IMR-90 (cell line): ENCODE measurements at regions not wholly inside any gene's neighbourhood (a gene's known extent, or its start where the extent isn't known, plus 50 kb on each side); places are given as distances from the start of the nearest gene placed in this dataset.

Experiments used
- ATAC-seq: fragments of 200-7000 bp; cut with Tn5 transposase; 2 replicates; pipeline ENCODE4 v1.9.1; 2020; ENCODE audit warnings: low read depth, mild to moderate bottlenecking, moderate library complexity
- BruUV-seq: library from RNA; stranded (reverse); fragments of 400-500 nt; replicated peaks from 2 replicates; lab custom pipeline; 2021; lab: Mats Ljungman, UMichigan
- CTCF ChIA-PET: fragments of 300-600 bp; formaldehyde crosslinking; extraction: SDS; loops from one replicate; lab custom pipeline; 2021; ENCODE audit warnings: antibody characterized with exemption; lab: Yijun Ruan, JAX
- POLR2A ChIA-PET: fragments of 300-600 bp; sonication (Branson Sonifier 250); formaldehyde crosslinking; loops from one replicate; lab custom pipeline; 2022; ENCODE audit warnings: antibody characterized with exemption; ENCODE audit not compliant: unreplicated experiment; lab: Charles Lee
- DNase-seq: peaks from one replicate; pipeline ENCODE4 v3.0.0; 2013
- H2AFZ ChIP-seq: replicated peaks from 2 replicates; pipeline ENCODE3; 2013; ENCODE audit warnings: low read length, mild to moderate bottlenecking; ENCODE audit not compliant: poor library complexity
- H2AK5ac ChIP-seq: 2 replicates; pipeline ENCODE4 v1.6.1; 2013; ENCODE audit warnings: low read depth, low read length, inconsistent platforms
- H2AK9ac ChIP-seq: replicated peaks from 2 replicates; pipeline ENCODE3; 2013; ENCODE audit warnings: mild to moderate bottlenecking, low read depth, low read length, moderate library complexity; ENCODE audit not compliant: poor library complexity
- H2BK120ac ChIP-seq: 2 replicates; pipeline ENCODE4 v1.6.1; 2013; ENCODE audit warnings: low read depth, low read length, inconsistent platforms
- H2BK15ac ChIP-seq: 3 replicates; pipeline ENCODE4 v1.6.1; 2013; ENCODE audit warnings: low read depth, low read length, inconsistent platforms
- H2BK20ac ChIP-seq: 2 replicates; pipeline ENCODE4 v1.6.1; 2013; ENCODE audit warnings: low read depth, mild to moderate bottlenecking, inconsistent platforms, low read length, moderate library complexity
- H2BK5ac ChIP-seq: 2 replicates; pipeline ENCODE4 v1.6.1; 2013; ENCODE audit warnings: mild to moderate bottlenecking, low read depth, low read length, inconsistent platforms; ENCODE audit not compliant: poor library complexity, severe bottlenecking
- H3K14ac ChIP-seq: replicated peaks from 2 replicates; pipeline ENCODE4 v1.6.1; 2013; ENCODE audit warnings: low read depth, low read length, inconsistent platforms
- H3K18ac ChIP-seq: 2 replicates; pipeline ENCODE4 v1.6.1; 2013; ENCODE audit warnings: low read depth, low read length, control low read depth
- H3K23ac ChIP-seq: 2 replicates; pipeline ENCODE4 v1.6.1; 2013; ENCODE audit warnings: low read depth, low read length, inconsistent platforms
- H3K27ac ChIP-seq: 2 replicates; pipeline ENCODE4 v1.5.1; 2013; ENCODE audit warnings: mild to moderate bottlenecking, control low read depth, low read length; ENCODE audit not compliant: insufficient read depth
- H3K27me3 ChIP-seq: 2 replicates; pipeline ENCODE4 v1.6.1; 2013; ENCODE audit warnings: low read length; ENCODE audit not compliant: control insufficient read depth, insufficient read depth
- H3K36me3 ChIP-seq: 2 replicates; pipeline ENCODE4 v1.6.1; 2013; ENCODE audit warnings: low read length, mixed read lengths; ENCODE audit not compliant: control insufficient read depth, insufficient read depth
- H3K4ac ChIP-seq: 2 replicates; pipeline ENCODE4 v1.6.1; 2013; ENCODE audit warnings: low read depth, low read length, inconsistent platforms
- H3K4me1 ChIP-seq: 2 replicates; pipeline ENCODE4 v1.6.1; 2013; ENCODE audit warnings: low read length, mixed read lengths; ENCODE audit not compliant: control insufficient read depth, insufficient read depth
- H3K4me2 ChIP-seq: 2 replicates; pipeline ENCODE4 v1.6.1; 2013; ENCODE audit warnings: low read depth, mild to moderate bottlenecking, control low read depth, low read length, moderate library complexity
- H3K4me3 ChIP-seq: 2 replicates; pipeline ENCODE4 v1.5.1; 2013; ENCODE audit warnings: low read depth, mild to moderate bottlenecking, control low read depth, low read length, moderate library complexity; ENCODE audit not compliant: insufficient read depth
- H3K56ac ChIP-seq: 2 replicates; pipeline ENCODE4 v1.6.1; 2013; ENCODE audit warnings: low read length, inconsistent platforms; ENCODE audit not compliant: insufficient read depth; ENCODE audit errors: extremely low read depth
- H3K79me1 ChIP-seq, 2 experiments: 2 replicates each; pipeline ENCODE4 v1.6.1; 2013; ENCODE audit warnings: low read length in 2 of 2, inconsistent platforms in 1 of 2, low read depth in 1 of 2
- H3K9ac ChIP-seq: 2 replicates; pipeline ENCODE4 v1.6.1; 2013; ENCODE audit warnings: low read depth, low read length, control low read depth
- H3K9me1 ChIP-seq: 2 replicates; pipeline ENCODE4 v1.6.1; 2013; ENCODE audit warnings: low read length, inconsistent platforms; ENCODE audit not compliant: insufficient read depth
- H3K9me3 ChIP-seq: 2 replicates; pipeline ENCODE4 v1.6.1; 2013; ENCODE audit warnings: low read length; ENCODE audit not compliant: control insufficient read depth, insufficient read depth
- H4K20me1 ChIP-seq: 2 replicates; pipeline ENCODE4 v1.6.1; 2013; ENCODE audit warnings: low read length, inconsistent platforms; ENCODE audit not compliant: insufficient read depth
- H4K5ac ChIP-seq: 2 replicates; pipeline ENCODE4 v1.6.1; 2013; ENCODE audit warnings: mild to moderate bottlenecking, low read depth, low read length, control low read depth
- H4K8ac ChIP-seq, 2 experiments: 2 replicates each; pipeline ENCODE4 v1.6.1; 2013; ENCODE audit warnings: low read depth in 2 of 2, low read length in 2 of 2, control low read depth in 1 of 2, inconsistent platforms in 1 of 2
- H4K91ac ChIP-seq: 2 replicates; pipeline ENCODE4 v1.6.1; 2013; ENCODE audit warnings: low read depth, low read length, inconsistent platforms; ENCODE audit not compliant: insufficient read depth
- CTCF ChIP-seq: conservative IDR thresholded peaks from 2 replicates; pipeline ENCODE4 v1.5.1; 2012; ENCODE audit warnings: mild to moderate bottlenecking, low read depth, low read length, improper control_type of control experiment
- MAFK ChIP-seq: IDR thresholded peaks from 2 replicates; pipeline ENCODE4 v1.6.1; 2012; ENCODE audit warnings: low read depth, low read length, improper control_type of control experiment
- whole genome bisulfite sequencing, 2 experiments: methylation state at CpG; one replicate each; pipeline versions ENCODE4 v1.1.5 to v1.1.7; 2013; ENCODE audit warnings: missing lambda C conversion rate in 2 of 2; ENCODE audit not compliant: insufficient read length in 1 of 2; ENCODE audit errors: extremely low coverage in 2 of 2; 5-methylcytosine and 5-hydroxymethylcytosine counted together
- dilution Hi-C: fragments of 300-500 bp; cut with HindIII; formaldehyde crosslinking; loops from one replicate; pipeline ENCODE4 v1.14.3; 2018; ENCODE audit warnings: low sequenced_read_pairs; ENCODE audit not compliant: unreplicated experiment
- in situ Hi-C: fragments of 300-500 bp; cut with MboI; formaldehyde crosslinking; loops from 3 replicates; pipeline ENCODE4 v1.14.3; 2019; ENCODE audit warnings: low sequenced_read_pairs, inconsistent platforms, mixed read lengths
- intact Hi-C: fragments of 100-400 bp; cut with micrococcal nuclease; formaldehyde crosslinking; loops from 2 replicates; pipeline ENCODE4 v1.10.0; 2022

GRCh38 chr9:85890962-85891361, 50.0 kb upstream of the NAA35 start:
- in situ Hi-C loops: no loop called here
- DNase-seq (no peak), ATAC-seq (no peak)
- dilution Hi-C loops: no loop called here
- H2BK20ac ChIP-seq: no peak overlapping the region
- no peaks in the 10 kb centered on the region for H3K27me3 ChIP-seq
- H4K91ac ChIP-seq: no peak overlapping the region
- no peak overlapping the region for H4K5ac ChIP-seq
- no peaks in the 10 kb centered on the region for H3K36me3 ChIP-seq
- H2AFZ ChIP-seq: no peak overlapping the region
- H2AK5ac ChIP-seq: no peak overlapping the region
- H3K14ac ChIP-seq: no peak overlapping the region
- BruUV-seq: no TSS peak
- no peak overlapping the region for H2AK9ac ChIP-seq
- POLR2A ChIA-PET: no interaction called here
- no peak overlapping the region for H3K4ac ChIP-seq
- H3K79me1 ChIP-seq: no peaks in the 10 kb centered on the region
- H3K9me3 ChIP-seq: no peaks in the 10 kb centered on the region
- H2BK5ac ChIP-seq: no peak overlapping the region
- H3K4me2 ChIP-seq: no peak overlapping the region
- H4K8ac ChIP-seq: no peak overlapping the region
- no peak overlapping the region for H3K56ac ChIP-seq
- no peaks in the 10 kb centered on the region for H4K20me1 ChIP-seq
- H3K4me3 ChIP-seq: no peak overlapping the region
- 83% methylated on average over 1 of the region's 1 CpG; no CpG with 5 or more reads in 1 of the 2 experiments for WGBS, 2 experiments
- intact Hi-C loops: no loop called here
- no peak overlapping the region for H3K18ac ChIP-seq
- H2BK120ac ChIP-seq: no peak overlapping the region
- no peak for TF ChIP-seq CTCF
- TF ChIP-seq MAFK: peak; percentile 49; the same call in 1 of the 2 replicates
- no peaks in the 10 kb centered on the region for H3K4me1 ChIP-seq
- no peak overlapping the region for H2BK15ac ChIP-seq
- no peaks in the 10 kb centered on the region for H3K9me1 ChIP-seq
- no peak overlapping the region for H3K27ac ChIP-seq
- H3K9ac ChIP-seq: no peak overlapping the region
- CTCF ChIA-PET: no interaction called here
- no peak overlapping the region for H3K23ac ChIP-seq
